ENCODE measurements at regions not wholly inside any gene's neighbourhood (a gene's known extent, or its start where the extent isn't known, plus 50 kb on each side); places are given as distances from the start of the nearest gene placed in this dataset.
"Not testable (repeated sequence)": the region's sequence is repeated elsewhere in the genome, so short reads cannot be mapped to it uniquely, and the experiment has no call there.

DNA sequence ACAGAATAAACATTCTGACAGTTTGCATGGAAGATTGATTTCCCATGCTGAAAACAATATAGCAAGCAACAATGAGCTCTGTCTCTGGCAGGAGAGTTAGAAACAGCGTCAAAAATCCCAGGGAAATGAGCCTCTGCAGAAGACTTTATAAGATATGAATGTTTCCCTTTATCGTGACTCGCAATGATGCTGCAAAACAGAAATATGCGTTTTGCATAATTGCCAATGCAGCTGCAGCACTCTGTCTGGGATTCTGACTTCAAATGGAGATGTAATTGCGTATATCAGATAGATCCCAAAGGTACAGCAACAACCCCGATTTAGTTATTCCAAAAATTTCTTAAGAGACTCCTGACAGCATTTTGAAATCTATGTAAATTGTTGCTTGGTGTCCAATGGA, 702.4 kb upstream of the EPHA5 start:
- DNase-seq (ENCODE audit: low read depth, low spot score) (no peak), ATAC-seq (no peak)
- H3K4me3 ChIP-seq (ENCODE audit: low read depth in 2 of 2, low read length in 2 of 2) = no peak overlapping the region
- ChIA-PET CTCF (no interaction called here), POLR2A (no interaction called here)
- no TSS peak for BruUV-seq (replicated peaks)
- in situ Hi-C loops (cut with HindIII; ENCODE audit: low pct_unique_long_range_greater_than_20kb, low sequenced_read_pairs) = no loop called here
- H3K36me3 ChIP-seq (ENCODE audit: control insufficient read depth, insufficient read depth, low read length) = no peaks in the 10 kb centered on the region
- H3K9me3 ChIP-seq (ENCODE audit: control insufficient read depth, insufficient read depth, low read depth, low read length) = no peaks in the 10 kb centered on the region
- H3K4me1 ChIP-seq (ENCODE audit: control insufficient read depth, insufficient read depth, low read length) = no peaks in the 10 kb centered on the region
- intact Hi-C loops (cut with micrococcal nuclease; ENCODE audit: unreplicated experiment) = no loop called here
- H3K27me3 ChIP-seq (ENCODE audit: control insufficient read depth, insufficient read depth, low read length) = no peaks in the 10 kb centered on the region
- no peak overlapping the region for H3K27ac ChIP-seq (ENCODE audit: low read length)
- TF ChIP-seq, protein P1, sequence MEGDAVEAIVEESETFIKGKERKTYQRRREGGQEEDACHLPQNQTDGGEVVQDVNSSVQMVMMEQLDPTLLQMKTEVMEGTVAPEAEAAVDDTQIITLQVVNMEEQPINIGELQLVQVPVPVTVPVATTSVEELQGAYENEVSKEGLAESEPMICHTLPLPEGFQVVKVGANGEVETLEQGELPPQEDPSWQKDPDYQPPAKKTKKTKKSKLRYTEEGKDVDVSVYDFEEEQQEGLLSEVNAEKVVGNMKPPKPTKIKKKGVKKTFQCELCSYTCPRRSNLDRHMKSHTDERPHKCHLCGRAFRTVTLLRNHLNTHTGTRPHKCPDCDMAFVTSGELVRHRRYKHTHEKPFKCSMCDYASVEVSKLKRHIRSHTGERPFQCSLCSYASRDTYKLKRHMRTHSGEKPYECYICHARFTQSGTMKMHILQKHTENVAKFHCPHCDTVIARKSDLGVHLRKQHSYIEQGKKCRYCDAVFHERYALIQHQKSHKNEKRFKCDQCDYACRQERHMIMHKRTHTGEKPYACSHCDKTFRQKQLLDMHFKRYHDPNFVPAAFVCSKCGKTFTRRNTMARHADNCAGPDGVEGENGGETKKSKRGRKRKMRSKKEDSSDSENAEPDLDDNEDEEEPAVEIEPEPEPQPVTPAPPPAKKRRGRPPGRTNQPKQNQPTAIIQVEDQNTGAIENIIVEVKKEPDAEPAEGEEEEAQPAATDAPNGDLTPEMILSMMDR (IDR thresholded peaks at IDR 0.05) = no peak
- TF ChIP-seq, protein P2, sequence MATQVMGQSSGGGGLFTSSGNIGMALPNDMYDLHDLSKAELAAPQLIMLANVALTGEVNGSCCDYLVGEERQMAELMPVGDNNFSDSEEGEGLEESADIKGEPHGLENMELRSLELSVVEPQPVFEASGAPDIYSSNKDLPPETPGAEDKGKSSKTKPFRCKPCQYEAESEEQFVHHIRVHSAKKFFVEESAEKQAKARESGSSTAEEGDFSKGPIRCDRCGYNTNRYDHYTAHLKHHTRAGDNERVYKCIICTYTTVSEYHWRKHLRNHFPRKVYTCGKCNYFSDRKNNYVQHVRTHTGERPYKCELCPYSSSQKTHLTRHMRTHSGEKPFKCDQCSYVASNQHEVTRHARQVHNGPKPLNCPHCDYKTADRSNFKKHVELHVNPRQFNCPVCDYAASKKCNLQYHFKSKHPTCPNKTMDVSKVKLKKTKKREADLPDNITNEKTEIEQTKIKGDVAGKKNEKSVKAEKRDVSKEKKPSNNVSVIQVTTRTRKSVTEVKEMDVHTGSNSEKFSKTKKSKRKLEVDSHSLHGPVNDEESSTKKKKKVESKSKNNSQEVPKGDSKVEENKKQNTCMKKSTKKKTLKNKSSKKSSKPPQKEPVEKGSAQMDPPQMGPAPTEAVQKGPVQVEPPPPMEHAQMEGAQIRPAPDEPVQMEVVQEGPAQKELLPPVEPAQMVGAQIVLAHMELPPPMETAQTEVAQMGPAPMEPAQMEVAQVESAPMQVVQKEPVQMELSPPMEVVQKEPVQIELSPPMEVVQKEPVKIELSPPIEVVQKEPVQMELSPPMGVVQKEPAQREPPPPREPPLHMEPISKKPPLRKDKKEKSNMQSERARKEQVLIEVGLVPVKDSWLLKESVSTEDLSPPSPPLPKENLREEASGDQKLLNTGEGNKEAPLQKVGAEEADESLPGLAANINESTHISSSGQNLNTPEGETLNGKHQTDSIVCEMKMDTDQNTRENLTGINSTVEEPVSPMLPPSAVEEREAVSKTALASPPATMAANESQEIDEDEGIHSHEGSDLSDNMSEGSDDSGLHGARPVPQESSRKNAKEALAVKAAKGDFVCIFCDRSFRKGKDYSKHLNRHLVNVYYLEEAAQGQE (IDR thresholded peaks at IDR 0.05; ENCODE audit: insufficient read depth in 1 of 2, low read depth in 2 of 2, low read length in 1 of 2) = no peak
- TF ChIP-seq TCF7L2 (IDR thresholded peaks at IDR 0.05; ENCODE audit: low read depth, low read length) = no peak
- TF ChIP-seq POLR2AphosphoS5 (IDR thresholded peaks at IDR 0.05; ENCODE audit: low read depth, low read length) = no peak
- no peak for TF ChIP-seq SIN3A (IDR thresholded peaks at IDR 0.05; ENCODE audit: borderline replicate concordance, insufficient read depth, low read depth, low read length)

DNA sequence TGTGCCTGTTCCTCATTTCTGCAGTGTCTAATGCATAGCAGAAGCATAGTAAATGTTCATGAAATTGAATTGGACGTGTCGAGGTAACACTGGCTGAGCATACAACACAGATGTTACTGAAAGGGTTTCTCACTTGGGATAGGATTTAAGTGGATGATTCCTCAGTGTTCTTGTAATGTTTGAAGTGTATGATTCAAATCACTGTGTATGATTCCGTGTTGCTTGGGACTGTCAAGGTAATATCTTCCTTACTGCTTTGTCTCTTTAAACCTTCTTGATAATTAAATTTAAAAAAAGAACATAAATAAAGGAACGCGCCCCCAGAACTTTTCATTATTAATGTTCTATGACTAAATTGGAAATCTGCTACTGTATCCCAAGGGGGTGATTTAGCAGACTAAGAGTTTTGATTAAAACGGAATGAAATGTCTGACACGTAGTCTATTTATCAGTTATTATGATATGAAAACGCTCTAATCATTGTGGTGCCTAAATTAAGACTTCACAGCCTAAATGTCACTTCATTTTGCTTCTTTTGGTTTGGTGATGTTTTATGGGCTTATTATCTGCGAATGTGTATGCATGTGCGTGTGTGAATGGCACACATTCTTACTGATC, 696.9 kb upstream of the EPHA5 start:
- CTCF ChIA-PET = no interaction called here
- no peak for DNase-seq (ENCODE audit: low read depth, low spot score)
- H3K36me3 ChIP-seq (ENCODE audit: control insufficient read depth, insufficient read depth, low read length) = no peaks in the 10 kb centered on the region

DNA sequence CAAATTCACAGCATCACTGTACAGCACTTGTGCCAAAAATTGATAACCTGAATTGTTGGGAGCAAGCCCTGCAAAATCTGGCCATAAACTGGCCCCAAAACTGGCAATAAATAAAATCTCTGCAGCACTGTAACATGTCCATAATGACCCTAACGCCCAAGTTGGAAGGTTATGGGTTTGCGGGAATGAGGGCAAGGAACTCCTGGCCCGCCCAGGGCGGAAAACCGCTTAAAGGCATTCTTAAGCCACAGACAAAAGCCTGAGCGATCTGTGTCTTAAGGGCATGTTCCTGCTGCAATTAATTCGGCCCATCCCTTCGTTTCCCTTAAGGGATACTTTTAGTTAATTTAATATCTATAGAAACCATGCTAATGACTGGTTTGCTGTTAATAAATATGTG, 690.1 kb upstream of the EPHA5 start:
- H3K27ac ChIP-seq (ENCODE audit: low read length); H3K4me3 ChIP-seq (ENCODE audit: low read depth in 2 of 2, low read length in 2 of 2); H3K4me1 ChIP-seq (ENCODE audit: control insufficient read depth, insufficient read depth, low read length); intact Hi-C loops (cut with micrococcal nuclease; ENCODE audit: unreplicated experiment); H3K36me3 ChIP-seq (ENCODE audit: control insufficient read depth, insufficient read depth, low read length); H3K9me3 ChIP-seq (ENCODE audit: control insufficient read depth, insufficient read depth, low read depth, low read length); BruUV-seq (replicated peaks); POLR2A ChIA-PET; DNase-seq (ENCODE audit: low read depth, low spot score); H3K27me3 ChIP-seq (ENCODE audit: control insufficient read depth, insufficient read depth, low read length); ATAC-seq; CTCF ChIA-PET; in situ Hi-C loops (cut with HindIII; ENCODE audit: low pct_unique_long_range_greater_than_20kb, low sequenced_read_pairs): not testable (repeated sequence)

More for the DNA sequence above, 696.9 kb upstream of the EPHA5 start:
- no peak overlapping the region for H3K4me3 ChIP-seq (ENCODE audit: low read depth in 2 of 2, low read length in 2 of 2)
- no TSS peak for BruUV-seq (replicated peaks)
- POLR2A ChIA-PET = no interaction called here
- no peaks in the 10 kb centered on the region for H3K9me3 ChIP-seq (ENCODE audit: control insufficient read depth, insufficient read depth, low read depth, low read length)
- no peaks in the 10 kb centered on the region for H3K4me1 ChIP-seq (ENCODE audit: control insufficient read depth, insufficient read depth, low read length)
- H3K27me3 ChIP-seq (ENCODE audit: control insufficient read depth, insufficient read depth, low read length) = no peaks in the 10 kb centered on the region
- in situ Hi-C loops (cut with HindIII; ENCODE audit: low pct_unique_long_range_greater_than_20kb, low sequenced_read_pairs) (no loop called here), intact Hi-C loops (cut with micrococcal nuclease; ENCODE audit: unreplicated experiment) (no loop called here)
- TF ChIP-seq, protein P2 (IDR thresholded peaks at IDR 0.05; ENCODE audit: insufficient read depth in 1 of 2, low read depth in 2 of 2, low read length in 1 of 2) = no peak
- TF ChIP-seq, protein P1 (IDR thresholded peaks at IDR 0.05) = no peak
- TF ChIP-seq TCF7L2 (IDR thresholded peaks at IDR 0.05; ENCODE audit: low read depth, low read length) = no peak
- no peak for TF ChIP-seq SIN3A (IDR thresholded peaks at IDR 0.05; ENCODE audit: borderline replicate concordance, insufficient read depth, low read depth, low read length)
- no peak for TF ChIP-seq POLR2AphosphoS5 (IDR thresholded peaks at IDR 0.05; ENCODE audit: low read depth, low read length)
- H3K27ac ChIP-seq (ENCODE audit: low read length) = no peak overlapping the region
- ATAC-seq = no peak

Data from Panc1 (cell line).